Activated naive CD4-positive, alpha-beta T cell treated with anti-CD3 and anti-CD28 coated beads, Interleukin-2, amount 50 U/mL, for 72 hours (primary cell): ENCODE measurements at regions not wholly inside any gene's neighbourhood (a gene's known extent, or its start where the extent isn't known, plus 50 kb on each side); places are given as distances from the start of the nearest gene placed in this dataset.

Experiments
- ATAC-seq, 2 donors: fragments of 150-1000 bp; cut with Tn5 transposase; 2 replicates each; pipeline ENCODE4 v1.10.0; 2021; ENCODE audit warnings: mild to moderate bottlenecking in 2 of 2, moderate library complexity in 2 of 2
- DNase-seq, 2 donors: peaks; one replicate each; pipeline ENCODE4 v3.0.0; 2021 to 2022; ENCODE audit warnings: low spot score in 2 of 2
- H3K27ac Mint-ChIP-seq, 2 donors: one replicate each; pipeline ENCODE4 v1.8.0; 2022; ENCODE audit warnings: mild to moderate bottlenecking in 2 of 2, mixed read lengths in 2 of 2
- H3K36me3 Mint-ChIP-seq, 2 donors: one replicate each; pipeline ENCODE4 v1.8.0; 2022; ENCODE audit warnings: mixed read lengths in 2 of 2
- H3K9me3 Mint-ChIP-seq, 2 donors: one replicate each; pipeline ENCODE4 v1.8.0; 2022; ENCODE audit warnings: mixed read lengths in 2 of 2

DNA sequence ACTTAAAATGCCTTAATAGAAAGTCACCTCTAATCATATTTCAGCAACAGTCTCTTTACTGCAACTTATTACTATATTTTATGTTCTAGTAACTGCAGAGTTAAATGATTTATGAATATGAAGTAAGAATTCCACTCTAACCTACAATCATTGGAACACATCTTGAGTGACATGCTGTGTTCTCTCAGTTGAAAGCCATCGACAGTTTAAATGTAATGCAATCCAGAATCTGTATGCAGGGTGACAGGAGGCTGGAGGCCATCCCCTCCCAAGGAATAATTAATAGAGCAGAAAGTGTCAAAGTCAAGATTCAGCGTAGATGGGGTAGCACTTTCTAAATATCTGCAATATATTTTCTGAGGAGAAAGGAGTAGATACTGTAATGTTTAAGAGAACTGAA, 590.3 kb upstream of the SORCS1 start:
- DNase-seq (no peak), ATAC-seq (no peak)
- Mint-ChIP-seq H3K27ac (no peak overlapping the region), H3K36me3 (no peaks in the 10 kb centered on the region), H3K9me3 (peaks cover 4 to 11% of the 10 kb centered on the region in 2 donors)

DNA sequence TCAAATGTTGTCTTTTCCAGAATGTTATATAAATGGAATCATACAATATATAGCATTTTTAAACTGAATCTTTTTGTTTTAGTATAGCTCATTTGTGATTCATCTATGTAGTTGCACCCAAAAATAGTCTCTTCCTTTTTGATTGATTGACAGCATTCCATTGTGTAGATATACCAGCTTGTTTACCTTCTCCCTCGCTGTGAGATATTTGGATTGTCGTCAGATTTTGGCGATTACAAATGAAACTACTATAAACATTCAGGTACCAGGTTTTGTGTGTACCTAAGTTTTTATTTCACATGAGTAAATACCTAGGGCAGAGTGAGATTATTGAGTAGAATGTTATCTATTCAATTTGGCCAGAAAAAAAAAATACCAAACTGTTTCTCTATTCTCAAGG, 584.7 kb upstream of the SORCS1 start:
- H3K9me3 Mint-ChIP-seq: peaks cover 26 to 33% of the 10 kb centered on the region in 2 donors
- no peak for DNase-seq
- ATAC-seq: no peak

DNA sequence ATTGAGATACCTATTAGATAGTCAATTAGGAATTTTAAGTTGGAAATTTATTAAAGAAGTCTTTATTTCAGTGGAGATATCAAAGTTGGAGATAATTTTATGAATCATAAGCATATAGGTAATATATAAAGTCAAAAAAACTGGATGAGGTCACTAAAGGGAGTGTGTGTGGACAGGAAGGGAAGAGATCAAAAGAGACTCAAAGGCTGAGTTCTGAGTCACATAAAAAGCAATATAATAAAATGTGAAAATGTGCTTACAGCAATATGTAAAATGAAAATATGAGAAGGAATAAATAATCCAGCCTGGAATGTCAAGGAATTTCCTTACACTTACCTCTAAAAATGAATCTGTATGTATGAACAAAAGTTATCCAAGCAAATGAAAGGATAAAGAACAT, 583.3 kb upstream of the SORCS1 start:
- no peaks in the 10 kb centered on the region for H3K36me3 Mint-ChIP-seq
- peaks cover 26 to 29% of the 10 kb centered on the region in 2 donors for H3K9me3 Mint-ChIP-seq
- H3K27ac Mint-ChIP-seq: no peak overlapping the region
- DNase-seq (no peak), ATAC-seq (no peak)

More for the DNA sequence above, 584.7 kb upstream of the SORCS1 start:
- Mint-ChIP-seq H3K27ac (no peak overlapping the region), H3K36me3 (no peaks in the 10 kb centered on the region)

DNA sequence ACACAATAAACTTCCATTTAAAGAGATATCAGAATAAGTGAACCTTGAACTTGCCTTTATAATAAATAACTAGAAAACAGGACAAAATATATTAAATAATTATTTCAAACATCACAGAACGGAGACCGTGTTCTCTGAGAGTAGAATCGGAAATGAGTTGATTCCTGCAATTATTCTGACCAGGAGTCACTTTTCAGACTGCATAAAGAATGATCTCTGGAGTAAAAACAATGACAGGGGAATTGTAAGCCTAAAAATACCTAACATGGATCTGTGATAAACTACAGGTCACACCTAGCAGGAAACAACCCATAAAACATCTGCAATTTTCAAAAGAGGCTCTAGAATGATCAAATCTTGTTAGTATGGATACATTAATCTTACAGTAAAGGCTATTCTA, 577.5 kb upstream of the SORCS1 start:
- no peak for ATAC-seq
- Mint-ChIP-seq H3K9me3 (peaks cover 21 to 22% of the 10 kb centered on the region in 2 donors), H3K27ac (no peak overlapping the region), H3K36me3 (no peaks in the 10 kb centered on the region)
- no peak for DNase-seq

DNA sequence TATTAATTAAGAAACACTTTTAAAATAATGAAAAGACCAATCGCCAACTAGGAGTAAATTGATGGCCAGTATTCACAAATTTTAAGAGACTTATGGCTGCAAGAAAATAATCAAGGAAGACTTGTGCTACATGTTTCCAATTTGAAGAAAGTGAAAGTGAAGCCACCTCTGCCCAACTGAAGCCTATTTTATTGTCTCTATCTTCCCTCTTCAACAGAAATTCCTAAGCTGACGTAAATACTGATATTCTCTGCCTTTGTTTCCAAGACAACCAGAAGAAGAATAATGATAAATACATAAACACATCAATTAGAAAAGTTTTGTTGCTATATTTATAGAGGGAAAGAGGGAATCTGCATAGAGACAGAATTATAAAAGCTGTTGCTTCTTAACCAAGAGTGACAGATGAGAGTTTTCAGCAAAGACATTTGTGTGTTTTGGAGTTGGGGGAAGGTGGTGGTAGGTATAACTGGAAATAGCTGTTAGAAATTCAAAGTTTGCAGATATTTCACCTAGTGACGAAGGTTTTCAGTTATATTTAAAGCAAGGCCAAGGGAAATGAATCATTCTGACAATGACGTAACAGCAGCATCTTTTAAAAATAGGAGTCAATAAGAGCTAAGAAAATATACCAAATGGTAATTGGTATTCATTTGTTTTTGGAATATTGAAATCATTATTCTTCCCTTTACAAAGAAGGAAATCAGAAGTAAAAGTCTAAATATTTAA, 576.6 kb upstream of the SORCS1 start:
- H3K9me3 Mint-ChIP-seq: peaks cover 18 to 22% of the 10 kb centered on the region in 2 donors
- no peaks in the 10 kb centered on the region for H3K36me3 Mint-ChIP-seq
- no peak overlapping the region for H3K27ac Mint-ChIP-seq
- ATAC-seq (no peak), DNase-seq (no peak)

DNA sequence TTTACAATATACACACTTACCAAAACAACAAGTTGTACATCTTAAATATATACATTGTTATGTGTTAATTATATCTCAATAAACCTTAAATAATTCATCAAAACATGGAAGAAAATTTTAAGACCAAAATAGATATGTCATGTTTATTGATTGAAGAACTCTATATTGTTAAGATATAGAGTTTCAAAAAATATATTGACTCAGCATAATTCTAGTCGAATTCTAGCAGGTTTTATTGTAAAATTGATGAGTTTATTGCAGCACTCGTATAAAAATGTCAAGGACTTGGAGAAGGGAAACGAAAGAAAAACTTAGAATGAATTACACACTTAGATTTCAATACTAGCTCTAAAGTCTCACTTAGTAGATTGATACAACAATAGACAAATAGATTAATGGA, 575.4 kb upstream of the SORCS1 start:
- Mint-ChIP-seq H3K27ac (no peak overlapping the region), H3K9me3 (peaks cover 23 to 28% of the 10 kb centered on the region in 2 donors), H3K36me3 (no peaks in the 10 kb centered on the region)
- DNase-seq (no peak), ATAC-seq (no peak)

DNA sequence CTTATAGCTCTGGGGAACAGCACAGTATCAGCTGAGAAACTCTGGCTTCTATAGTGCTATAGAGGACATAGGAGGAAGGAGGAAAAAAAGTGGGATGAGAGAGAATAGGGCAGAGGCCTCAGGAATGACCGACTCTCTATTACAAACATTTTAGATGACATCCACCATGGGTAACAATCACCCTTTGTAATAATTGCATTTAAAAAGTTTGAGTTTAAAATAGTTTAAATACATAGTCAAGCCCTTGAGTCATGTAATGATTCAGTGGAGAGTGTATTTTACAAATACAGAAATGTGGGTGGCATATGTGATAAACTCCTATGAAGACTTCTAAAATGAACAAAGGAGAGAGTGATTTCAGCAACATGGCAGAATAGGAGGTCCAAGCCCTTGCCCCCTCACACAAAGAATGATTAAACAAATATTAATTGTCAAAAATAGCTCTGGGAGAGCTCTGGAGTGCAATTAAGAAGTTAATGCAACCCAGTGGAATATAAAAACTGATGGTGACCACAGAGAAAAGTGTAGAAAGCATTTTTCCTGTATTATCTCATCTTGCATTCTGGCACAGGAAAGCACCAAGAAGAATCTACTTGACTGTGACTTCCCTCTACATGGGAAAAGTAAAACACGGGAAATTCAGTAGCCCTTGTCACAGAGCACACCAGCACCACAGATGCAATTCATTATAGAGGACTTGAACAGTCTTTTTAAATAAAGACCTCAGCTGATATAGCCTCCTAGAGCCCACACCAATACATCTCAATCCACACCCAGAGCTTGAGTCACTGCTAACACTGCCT, 569.0 kb upstream of the SORCS1 start:
- Mint-ChIP-seq H3K27ac (no peak overlapping the region), H3K9me3 (peaks cover 35 to 36% of the 10 kb centered on the region in 2 donors), H3K36me3 (peaks cover 0 to 21% of the 10 kb centered on the region in 2 donors)
- ATAC-seq (no peak), DNase-seq (no peak)

DNA sequence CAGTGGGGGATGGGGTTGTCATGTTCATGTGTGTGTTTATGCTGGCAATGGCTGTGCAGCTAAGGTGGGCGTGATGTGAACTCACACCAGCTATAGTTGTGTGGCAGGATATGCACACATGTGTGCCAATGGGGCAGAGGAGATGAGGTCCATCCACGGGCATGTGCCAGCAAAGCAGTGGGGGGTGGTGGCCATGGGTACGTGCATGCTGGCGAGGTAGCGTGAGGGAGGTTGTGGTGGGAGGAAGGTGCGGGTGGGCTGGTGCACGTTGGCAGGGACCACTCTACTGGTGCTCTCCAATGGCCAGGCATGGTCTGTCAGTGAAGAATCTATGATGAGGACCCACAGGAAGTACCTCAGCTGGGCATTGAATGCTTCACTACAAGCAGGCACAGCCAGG, 567.5 kb upstream of the SORCS1 start:
- peaks cover 27 to 36% of the 10 kb centered on the region in 2 donors for H3K9me3 Mint-ChIP-seq
- H3K27ac Mint-ChIP-seq: no peak overlapping the region
- peaks cover 0 to 21% of the 10 kb centered on the region in 2 donors for H3K36me3 Mint-ChIP-seq
- ATAC-seq: no peak
- no peak for DNase-seq

DNA sequence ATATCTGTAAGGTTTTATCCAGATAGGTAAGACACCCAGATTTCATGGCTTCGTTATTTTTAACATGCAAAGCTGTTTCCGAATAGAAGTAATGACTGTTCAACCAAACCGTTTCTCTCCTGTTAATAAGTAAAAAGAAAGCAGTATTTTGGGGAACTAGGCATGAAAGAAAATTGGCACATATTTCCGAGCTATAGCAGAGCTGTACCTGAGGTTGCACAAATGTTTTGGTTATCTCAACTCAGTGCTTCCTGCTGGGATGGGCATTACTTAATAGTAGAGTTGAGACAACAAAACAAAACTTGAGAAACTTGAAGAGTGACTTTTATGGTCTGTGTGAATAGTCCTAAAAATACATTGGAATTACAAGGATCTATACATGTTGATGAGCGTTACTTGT, 564.3 kb upstream of the SORCS1 start:
- no peak for DNase-seq
- peaks cover 0 to 11% of the 10 kb centered on the region in 2 donors for H3K36me3 Mint-ChIP-seq
- no peak for ATAC-seq
- no peak overlapping the region for H3K27ac Mint-ChIP-seq
- peaks cover 17 to 25% of the 10 kb centered on the region in 2 donors for H3K9me3 Mint-ChIP-seq

DNA sequence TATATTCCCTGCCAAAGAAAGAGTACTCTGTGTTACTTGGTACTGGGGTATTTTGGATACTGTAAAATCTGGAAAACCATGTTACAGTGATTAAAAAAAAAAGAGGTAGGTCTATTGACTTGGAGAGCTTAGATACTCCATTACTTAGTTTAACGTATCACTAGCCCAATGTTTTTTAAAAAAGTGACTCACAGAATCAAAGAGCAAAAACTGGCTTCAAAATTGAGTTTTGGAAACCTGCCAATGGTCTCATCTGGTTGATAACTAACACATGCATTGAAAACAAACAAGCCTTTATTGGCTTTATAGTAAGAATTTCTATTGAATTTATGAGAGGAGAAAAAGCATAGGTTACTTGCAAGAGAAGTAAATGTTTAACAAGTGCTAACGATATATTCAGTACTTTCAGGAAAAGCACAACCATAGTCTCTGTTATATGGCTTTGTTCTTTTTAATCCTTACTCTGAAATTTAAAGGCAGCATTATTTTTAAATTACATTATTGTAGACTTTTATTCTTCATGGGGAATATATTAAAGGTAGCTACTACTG, 563.3 kb upstream of the SORCS1 start:
- H3K9me3 Mint-ChIP-seq: peaks cover 10 to 20% of the 10 kb centered on the region in 2 donors
- peaks cover 0 to 3% of the 10 kb centered on the region in 2 donors for H3K36me3 Mint-ChIP-seq
- ATAC-seq: no peak
- H3K27ac Mint-ChIP-seq: no peak overlapping the region
- DNase-seq: no peak

DNA sequence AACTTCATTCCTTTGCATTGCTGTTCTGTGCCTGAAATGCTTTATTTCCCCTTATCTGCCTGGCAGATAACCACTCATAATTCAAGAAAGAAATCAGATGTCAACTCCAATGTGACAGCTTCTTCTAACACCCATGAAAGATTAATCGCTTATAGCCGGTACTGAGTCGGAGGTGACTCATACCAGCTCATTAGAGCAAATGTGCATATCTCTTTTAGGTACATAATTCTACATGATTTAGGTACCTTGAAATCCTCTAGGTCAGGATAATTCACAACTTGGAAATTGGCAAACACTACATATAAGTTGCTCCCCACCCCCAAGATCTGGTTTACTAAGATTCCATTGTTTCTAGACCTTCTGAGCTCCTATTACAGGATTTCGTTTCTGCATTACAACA, 554.4 kb upstream of the SORCS1 start:
- peaks cover 32 to 39% of the 10 kb centered on the region in 2 donors for H3K9me3 Mint-ChIP-seq
- no peaks in the 10 kb centered on the region for H3K36me3 Mint-ChIP-seq
- no peak overlapping the region for H3K27ac Mint-ChIP-seq
- ATAC-seq: no peak
- no peak for DNase-seq

DNA sequence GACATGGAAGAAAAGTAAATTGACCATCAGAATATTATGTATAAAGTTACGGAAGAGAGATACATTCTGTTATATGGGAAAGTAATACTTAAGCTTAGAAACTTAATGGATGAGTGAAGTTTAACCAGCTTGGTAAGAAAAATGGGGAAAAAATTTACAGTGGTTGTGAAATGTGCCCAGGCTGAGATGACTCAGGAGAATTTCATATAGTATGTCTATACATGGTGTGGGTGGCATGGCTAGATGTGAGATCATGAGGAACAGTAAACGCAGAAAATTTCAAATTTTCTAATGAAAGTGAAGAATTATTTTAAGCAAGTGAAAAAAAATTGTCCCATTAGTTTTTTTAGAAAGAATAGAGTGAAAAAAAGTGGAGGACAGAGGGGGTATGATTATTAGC, 552.5 kb upstream of the SORCS1 start:
- H3K36me3 Mint-ChIP-seq: no peaks in the 10 kb centered on the region
- DNase-seq: no peak
- ATAC-seq: no peak
- H3K27ac Mint-ChIP-seq: no peak overlapping the region
- H3K9me3 Mint-ChIP-seq: peaks cover 28 to 33% of the 10 kb centered on the region in 2 donors

DNA sequence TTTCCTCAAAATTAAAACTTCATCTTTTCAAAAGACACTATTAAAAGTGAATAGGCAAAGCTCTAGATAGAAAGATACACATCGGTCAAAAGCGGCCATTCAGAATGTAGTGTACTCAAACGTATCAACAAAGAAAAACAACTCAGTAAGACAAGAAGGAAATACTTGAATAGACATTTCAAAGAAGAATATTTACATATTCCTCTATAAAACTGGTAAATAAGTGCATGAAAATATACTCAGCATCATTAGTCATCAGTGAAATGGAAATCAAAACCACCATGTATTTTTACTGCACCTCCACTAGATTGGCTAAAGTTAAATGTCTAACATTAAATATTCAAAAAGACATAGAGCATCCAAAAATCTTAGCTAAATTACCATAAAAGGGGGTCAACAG, 551.1 kb upstream of the SORCS1 start:
- no peak for DNase-seq
- no peak overlapping the region for H3K27ac Mint-ChIP-seq
- no peak for ATAC-seq
- no peaks in the 10 kb centered on the region for H3K36me3 Mint-ChIP-seq
- H3K9me3 Mint-ChIP-seq: peaks cover 18 to 27% of the 10 kb centered on the region in 2 donors

DNA sequence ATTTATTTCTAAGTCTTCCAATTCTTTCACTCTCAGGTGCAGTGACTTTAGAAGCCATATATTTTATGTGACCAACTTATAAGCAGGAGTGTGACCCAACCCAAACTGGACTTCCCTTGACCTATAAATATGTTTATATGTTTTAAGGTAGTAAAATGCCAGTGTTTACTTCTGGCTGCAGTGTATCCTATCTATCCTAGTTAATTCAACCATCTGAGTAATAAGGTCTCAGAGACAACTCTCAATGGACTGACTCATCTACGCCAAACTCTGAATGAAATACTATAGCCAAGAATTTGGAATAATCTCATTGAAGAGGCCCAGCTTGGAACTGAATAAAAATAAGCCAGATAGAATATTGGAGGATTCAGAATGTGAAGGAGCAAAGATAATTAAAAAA, 544.5 kb upstream of the SORCS1 start:
- ATAC-seq (no peak), DNase-seq (no peak)
- peaks cover 0 to 6% of the 10 kb centered on the region in 2 donors for H3K9me3 Mint-ChIP-seq
- H3K36me3 Mint-ChIP-seq: no peaks in the 10 kb centered on the region
- no peak overlapping the region for H3K27ac Mint-ChIP-seq

DNA sequence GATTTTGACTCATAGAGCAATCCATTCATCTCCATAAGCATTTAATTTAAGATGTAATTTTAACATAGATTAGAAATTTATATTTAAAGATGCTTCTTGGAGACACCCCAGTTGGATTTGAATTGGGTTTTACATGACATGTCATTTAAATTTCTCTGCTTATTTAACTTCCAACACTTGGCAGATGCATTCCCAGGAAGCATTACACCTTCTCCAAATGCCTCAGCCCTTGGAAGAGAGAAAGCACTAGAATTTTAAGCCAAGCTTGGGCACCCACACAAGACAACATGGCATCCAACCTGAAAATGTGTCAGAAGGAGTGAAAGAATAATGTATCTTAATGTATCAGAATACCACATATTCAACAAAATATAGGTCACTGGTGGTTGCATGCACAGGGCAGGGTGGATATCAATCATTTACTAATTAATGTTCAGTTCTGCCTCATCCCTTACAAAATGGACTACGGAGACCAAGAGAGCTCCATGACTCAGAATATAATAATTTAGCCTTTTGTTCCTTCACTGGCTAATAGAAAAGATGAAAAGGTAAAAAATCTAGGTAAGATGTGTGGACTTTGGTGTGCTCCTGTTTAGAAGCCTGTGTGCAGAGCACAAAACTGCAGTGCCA, 541.7 kb upstream of the SORCS1 start:
- Mint-ChIP-seq H3K9me3 (peaks cover 8% of the 10 kb centered on the region in 2 donors), H3K36me3 (no peaks in the 10 kb centered on the region), H3K27ac (no peak overlapping the region)
- no peak for DNase-seq
- ATAC-seq: no peak

DNA sequence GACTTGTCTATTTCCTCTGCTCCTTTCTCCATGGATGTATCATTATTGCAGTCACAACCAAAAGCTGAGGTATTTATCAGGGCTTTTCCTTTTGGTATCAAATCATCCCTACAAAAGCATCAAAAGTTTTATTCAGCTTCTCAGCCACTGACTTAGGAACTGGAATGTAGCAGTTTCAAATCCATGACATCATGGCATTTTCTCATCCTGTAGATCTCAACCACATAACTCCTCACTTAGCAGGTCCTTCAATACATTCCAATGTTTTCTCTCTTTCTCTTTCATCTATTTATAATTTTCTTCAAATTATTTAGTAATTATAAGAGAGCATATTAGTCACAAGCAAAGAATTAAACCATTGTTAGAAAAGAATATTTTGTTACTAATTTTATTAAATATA, 537.4 kb upstream of the SORCS1 start:
- no peak for ATAC-seq

DNA sequence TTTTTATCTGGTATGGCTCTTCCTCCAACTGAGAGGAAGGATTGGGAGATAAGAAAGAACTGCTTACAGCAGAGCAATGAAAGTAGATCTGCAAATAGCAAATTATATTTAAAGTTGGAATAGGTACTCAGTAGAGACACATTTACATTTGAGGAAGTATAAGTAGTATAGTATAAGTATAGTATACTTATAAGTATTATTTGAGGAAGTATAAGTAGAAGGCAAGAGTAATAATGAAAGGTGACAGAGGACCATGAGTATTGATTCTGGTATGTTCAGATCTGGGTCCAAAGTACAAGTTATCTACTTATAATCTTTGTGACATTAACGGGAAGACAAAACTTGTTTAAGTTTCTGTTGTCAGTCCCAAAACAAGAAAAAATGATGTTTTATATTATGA, 527.6 kb upstream of the SORCS1 start:
- ATAC-seq (no peak), DNase-seq (no peak)
- Mint-ChIP-seq H3K9me3 (peaks cover 4 to 24% of the 10 kb centered on the region in 2 donors), H3K27ac (no peak overlapping the region), H3K36me3 (no peaks in the 10 kb centered on the region)

More for the DNA sequence above, 537.4 kb upstream of the SORCS1 start:
- peaks cover 12 to 14% of the 10 kb centered on the region in 2 donors for H3K9me3 Mint-ChIP-seq
- H3K27ac Mint-ChIP-seq: no peak overlapping the region
- no peaks in the 10 kb centered on the region for H3K36me3 Mint-ChIP-seq
- no peak for DNase-seq
